Heart right ventricle (tissue), 16 donors: ENCODE measurements at regions not wholly inside any gene's neighbourhood (a gene's known extent, or its start where the extent isn't known, plus 50 kb on each side); places are given as distances from the start of the nearest gene placed in this dataset.
"Not testable (repeated sequence)": the region's sequence is repeated elsewhere in the genome, so short reads cannot be mapped to it uniquely, and the experiment has no call there.

Experiments used
- ATAC-seq, 8 donors: fragments of 200-7000 bp; cut with Tn5 transposase; one replicate each; pipeline ENCODE4 v1.9.1; 2020; ENCODE audit warnings: mild to moderate bottlenecking in 8 of 8, moderate library complexity in 8 of 8, moderate number of reproducible peaks in 1 of 8
- DNase-seq, 2 donors: peaks; one replicate each; pipeline ENCODE4 v3.0.0-alpha.2; 2020
- H3K27ac ChIP-seq, 10 donors: fragments of 200-600 bp; sonication (generic) in 2 of 10; one replicate each; pipeline versions ENCODE4 v1.5.0 to v1.8.0; 2020 to 2022; ENCODE audit warnings: mild to moderate bottlenecking in 3 of 10
- H3K27me3 ChIP-seq, 7 donors: fragments of 200-600 bp; one replicate each; pipeline ENCODE4 v1.8.0; 2021 to 2022; ENCODE audit warnings: mild to moderate bottlenecking in 2 of 7
- H3K36me3 ChIP-seq, 9 donors: fragments of 200-600 bp; sonication (generic) in 1 of 9; one replicate each; pipeline versions ENCODE4 v1.5.0 to v1.8.0; 2020 to 2022; ENCODE audit warnings: mild to moderate bottlenecking in 2 of 9
- H3K4me1 ChIP-seq, 9 donors: fragments of 200-600 bp; sonication (generic) in 1 of 9; one replicate each; pipeline versions ENCODE4 v1.5.0 to v1.8.0; 2020 to 2022; ENCODE audit warnings: mild to moderate bottlenecking in 4 of 9
- H3K4me3 ChIP-seq, 10 donors: fragments of 200-600 bp; sonication (generic) in 2 of 10; one replicate each; pipeline versions ENCODE4 v1.5.0 to v1.8.0; 2020 to 2022; ENCODE audit warnings: mild to moderate bottlenecking in 7 of 10, moderate library complexity in 2 of 10
- H3K9me3 ChIP-seq, 11 donors: fragments of 200-600 bp in 10 of 11; sonication (generic) in 2 of 11; one replicate each; pipeline versions ENCODE4 v1.5.0 to v1.8.0; 2013 to 2022; ENCODE audit warnings: mild to moderate bottlenecking in 2 of 11, control low read depth in 1 of 11, moderate library complexity in 1 of 11
- WGBS, 2 donors: extraction: QIAGEN DNeasy Blood & Tissue Kit; methylation state at CpG; one replicate each; pipeline ENCODE4 v1.1.7; 2013; ENCODE audit warnings: inconsistent platforms in 1 of 2; 5-methylcytosine and 5-hydroxymethylcytosine counted together
- intact Hi-C, 10 donors: fragments of 100-400 bp; cut with DNase I; formaldehyde crosslinking; loops; one replicate each; pipeline versions ENCODE4 v1.11.1 to v1.14.2; 2022
- TF ChIP-seq, protein P1 (sequence below), 9 donors: fragments of 200-600 bp; sonication (generic) in 2 of 9; IDR thresholded peaks; one replicate each; pipeline versions ENCODE4 v1.5.0 to v1.8.0; 2021 to 2022; ENCODE audit warnings: antibody characterized with exemption in 9 of 9, mild to moderate bottlenecking in 5 of 9, moderate library complexity in 1 of 9
- donor health status: Arrhythmogenic right ventricular cardiomyopathy.
- donor health status: ischemic (EF 13 %, LVEDD 7.1; RV severe dilation, severe dysfunction).
- donor health status: healthy with polysubstance abuse.
- donor health status: DM: no; HTN: yes; CAD: no.
- donor health status: DM: no; HTN: no; CAD: no.
- donor health status: ischemic (EF 25% LVEDD 6.9; RV normal size, moderate dysfunction).
- donor health status: ischemic (EF 25% LVEDD 5.7; RV mildly dilated, moderate dysfunction).
- donor health status: healthy.
- donor health status: DM: yes; HTN: yes; CAD: no.
- donor health status: Ischemic cardiomyopathy.
- donor health status: ischemic (EF 35%, LVEDD 5.7; RV mildly dilated, moderate dysfunction).
- donor health status: nonischemic (EF 11% LVEDD 7.7; RV severe dilation, severe dysfunction).
- donor health status: DM: yes; HTN: yes; CAD: no.
- donor health status: PGD.
- donor health status: ischemic (EF 29% LVEDD 5.4; RV normal size, mild dysfunction).
- donor health status: nonischemic (EF 23%, LVEDD 6.1; RV moderate dilation, normal function).

DNA sequence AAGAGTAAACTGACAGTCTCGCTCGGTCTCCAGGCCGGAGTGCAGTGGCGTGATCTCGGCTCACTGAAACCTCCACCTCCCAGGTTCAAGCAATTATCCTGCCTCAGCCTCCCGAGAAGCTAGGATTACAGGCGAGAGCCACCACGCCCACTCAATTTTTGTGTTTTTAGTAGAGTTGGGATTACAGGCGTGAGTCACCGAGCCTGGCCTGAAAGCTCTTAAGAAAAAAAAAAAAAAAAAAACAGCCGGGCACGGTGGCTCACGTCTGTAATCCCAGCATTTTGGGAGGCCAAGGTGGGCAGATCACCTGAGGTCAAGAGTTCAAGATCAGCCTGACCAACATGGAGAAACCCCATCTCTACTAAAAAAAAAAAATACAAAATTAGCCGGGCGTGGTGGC lies 55.3 kb upstream of the THOC2 start:
- H3K27ac ChIP-seq, H3K4me3 ChIP-seq, H3K9me3 ChIP-seq, H3K4me1 ChIP-seq, H3K27me3 ChIP-seq, H3K36me3 ChIP-seq, ATAC-seq, DNase-seq, intact Hi-C loops: not testable (repeated sequence)
- WGBS, 2 donors: 89 to 92% methylated on average over 15 of the region's 15 CpGs

DNA sequence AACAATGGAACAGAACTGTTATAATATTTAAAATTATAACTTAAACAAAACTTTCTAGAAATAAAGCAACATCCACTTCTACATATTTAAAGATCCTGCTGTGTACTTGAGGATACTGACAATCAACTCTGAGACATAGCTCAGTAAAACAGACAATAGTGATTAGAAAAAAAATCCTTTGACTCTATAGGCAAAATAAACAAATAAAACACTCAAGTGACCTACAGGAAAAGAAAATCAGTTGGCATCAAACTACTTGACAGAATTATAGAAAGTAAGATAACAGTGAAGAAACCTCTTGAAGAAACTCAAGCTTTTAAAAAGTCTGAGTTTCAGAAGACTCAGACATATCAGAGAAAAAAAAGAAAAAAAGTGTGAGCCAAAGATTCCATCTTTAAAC lies 55.9 kb upstream of the THOC2 start:
- TF ChIP-seq, protein P1, sequence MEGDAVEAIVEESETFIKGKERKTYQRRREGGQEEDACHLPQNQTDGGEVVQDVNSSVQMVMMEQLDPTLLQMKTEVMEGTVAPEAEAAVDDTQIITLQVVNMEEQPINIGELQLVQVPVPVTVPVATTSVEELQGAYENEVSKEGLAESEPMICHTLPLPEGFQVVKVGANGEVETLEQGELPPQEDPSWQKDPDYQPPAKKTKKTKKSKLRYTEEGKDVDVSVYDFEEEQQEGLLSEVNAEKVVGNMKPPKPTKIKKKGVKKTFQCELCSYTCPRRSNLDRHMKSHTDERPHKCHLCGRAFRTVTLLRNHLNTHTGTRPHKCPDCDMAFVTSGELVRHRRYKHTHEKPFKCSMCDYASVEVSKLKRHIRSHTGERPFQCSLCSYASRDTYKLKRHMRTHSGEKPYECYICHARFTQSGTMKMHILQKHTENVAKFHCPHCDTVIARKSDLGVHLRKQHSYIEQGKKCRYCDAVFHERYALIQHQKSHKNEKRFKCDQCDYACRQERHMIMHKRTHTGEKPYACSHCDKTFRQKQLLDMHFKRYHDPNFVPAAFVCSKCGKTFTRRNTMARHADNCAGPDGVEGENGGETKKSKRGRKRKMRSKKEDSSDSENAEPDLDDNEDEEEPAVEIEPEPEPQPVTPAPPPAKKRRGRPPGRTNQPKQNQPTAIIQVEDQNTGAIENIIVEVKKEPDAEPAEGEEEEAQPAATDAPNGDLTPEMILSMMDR (IDR thresholded peaks at IDR 0.05): no peak
- H3K9me3 ChIP-seq: no peaks in the 10 kb centered on the region
- H3K4me1 ChIP-seq: peaks cover 0 to 3% (median 0%) of the 10 kb centered on the region in 9 donors
- H3K4me3 ChIP-seq: no peak overlapping the region
- no peaks in the 10 kb centered on the region for H3K27me3 ChIP-seq
- no peak overlapping the region for H3K27ac ChIP-seq
- DNase-seq (no peak), ATAC-seq (no peak)
- intact Hi-C loops: no loop called here
- no peaks in the 10 kb centered on the region for H3K36me3 ChIP-seq

DNA sequence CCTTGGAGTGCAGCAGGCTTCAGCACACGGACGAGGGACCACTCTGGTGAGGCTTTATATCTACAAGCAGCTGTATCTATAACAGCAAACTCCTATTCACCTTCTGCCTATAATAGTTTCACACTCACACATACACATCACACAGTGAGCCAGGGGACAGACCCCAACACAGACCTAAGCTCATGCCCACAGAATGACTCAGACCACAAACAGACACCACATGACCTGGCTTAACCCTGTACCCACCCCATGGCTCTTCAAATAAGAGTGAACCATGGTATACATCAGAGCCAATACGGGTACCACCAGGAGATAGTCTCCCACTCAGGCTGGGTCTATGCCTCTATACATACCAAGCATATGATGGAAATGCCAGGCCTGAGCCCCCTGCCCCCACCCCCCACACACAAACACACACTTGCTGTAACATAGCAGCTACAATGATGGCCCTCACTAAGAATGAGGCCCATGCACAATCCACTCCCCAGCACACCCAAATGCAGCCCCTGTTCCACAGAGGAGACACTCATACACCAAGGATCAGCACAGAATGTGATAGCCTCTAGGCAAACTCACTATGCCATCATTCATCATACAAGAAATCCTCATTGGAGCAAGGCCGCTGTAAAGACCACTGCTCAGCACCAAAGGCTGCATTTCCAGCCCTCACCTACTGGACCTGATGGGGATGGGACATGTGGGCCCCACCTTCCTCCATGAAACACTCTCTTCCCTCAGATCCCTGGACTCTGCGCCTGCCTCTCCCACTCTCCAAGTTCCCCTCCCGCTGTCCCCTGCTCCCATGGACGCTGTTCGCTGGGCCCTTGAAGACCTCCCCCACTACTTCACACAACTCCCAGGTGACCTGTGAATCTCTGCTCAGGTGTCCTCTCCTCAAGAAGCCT lies 62.1 kb upstream of the XIAP start:
- DNase-seq: no peak

DNA sequence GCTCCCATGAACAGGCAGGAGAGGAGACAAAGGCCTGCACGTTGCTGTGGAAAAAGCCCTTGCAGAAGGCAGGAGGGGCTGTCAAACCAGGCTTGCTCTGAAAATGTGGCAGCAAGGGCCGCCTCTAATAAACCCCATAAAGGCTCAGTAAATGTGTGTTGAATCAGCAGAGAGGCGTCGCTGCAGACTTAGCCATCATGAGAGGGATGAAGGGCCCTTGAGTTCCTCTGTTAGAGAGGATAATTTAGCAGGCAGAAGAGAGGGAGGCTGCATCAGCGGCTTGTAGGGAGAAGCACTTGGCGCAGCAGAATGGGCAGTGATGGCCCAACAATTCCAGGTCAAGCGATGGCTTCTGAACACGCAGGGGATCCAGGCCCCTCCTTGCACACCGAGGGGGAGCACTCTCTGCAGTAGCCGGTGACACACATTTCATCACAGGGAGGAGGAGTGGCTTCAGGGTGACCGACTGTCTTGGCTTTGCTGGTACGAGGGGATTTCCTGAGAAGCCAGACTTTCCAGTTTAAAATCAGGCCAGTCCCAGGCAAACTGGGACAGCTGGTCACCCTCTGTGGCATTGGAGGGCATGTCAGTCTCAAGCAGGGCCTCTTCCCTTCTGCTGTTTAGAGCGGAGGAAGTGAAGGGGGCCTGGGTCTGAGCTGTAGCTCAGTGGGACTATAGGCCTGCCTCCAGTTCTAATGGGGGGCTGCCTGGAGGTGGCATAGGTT lies 61.0 kb upstream of the XIAP start:
- intact Hi-C loops, ATAC-seq, DNase-seq, H3K9me3 ChIP-seq, H3K36me3 ChIP-seq, H3K4me3 ChIP-seq, H3K27ac ChIP-seq, H3K27me3 ChIP-seq, H3K4me1 ChIP-seq: not testable (repeated sequence)
- WGBS, 2 donors: 80% methylated on average over 8 to 12 of the region's 13 CpGs

More for the DNA sequence above, 62.1 kb upstream of the XIAP start:
- Histone ChIP-seq H3K27ac (no peak overlapping the region), H3K4me3 (no peak overlapping the region), H3K36me3 (no peaks in the 10 kb centered on the region), H3K9me3 (no peaks in the 10 kb centered on the region), H3K4me1 (no peaks in the 10 kb centered on the region), H3K27me3 (no peaks in the 10 kb centered on the region)
- WGBS, 2 donors: 95 to 97% methylated on average over 8 of the region's 8 CpGs
- no peak for ATAC-seq
- intact Hi-C loops: no loop called here
- TF ChIP-seq, protein P1 (IDR thresholded peaks at IDR 0.05): no peak

DNA sequence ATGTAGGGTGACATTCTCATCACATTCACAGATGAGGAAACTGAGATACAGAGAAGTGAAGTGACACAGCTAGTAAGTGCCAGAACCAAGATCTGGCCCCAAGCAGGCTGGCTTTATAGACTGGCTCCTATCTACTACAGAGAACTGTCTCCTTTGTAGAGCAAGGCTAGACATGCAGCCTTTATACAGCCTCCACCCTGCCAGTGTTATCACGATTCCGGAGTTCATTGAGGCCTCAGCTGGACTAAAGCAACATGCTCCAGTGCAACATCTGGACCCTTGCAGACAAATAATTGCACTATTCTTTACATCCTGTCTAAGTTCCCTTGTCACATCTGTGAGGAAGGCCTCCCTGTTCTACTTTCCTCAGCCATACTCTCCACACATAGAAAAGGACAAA lies 58.0 kb upstream of the XIAP start:
- WGBS, 2 donors: 52 to 73% methylated on average over 2 of the region's 2 CpGs
- DNase-seq (no peak), ATAC-seq (no peak)
- intact Hi-C loops: no loop called here
- Histone ChIP-seq H3K27me3 (no peaks in the 10 kb centered on the region), H3K9me3 (no peaks in the 10 kb centered on the region), H3K27ac (no peak overlapping the region), H3K4me3 (no peak overlapping the region), H3K4me1 (peaks cover 0 to 8% (median 0%) of the 10 kb centered on the region in 9 donors), H3K36me3 (no peaks in the 10 kb centered on the region)
- TF ChIP-seq, protein P1 (IDR thresholded peaks at IDR 0.05): no peak
